MCF 10A (cell line): ENCODE measurements at regions not wholly inside any gene's neighbourhood (a gene's known extent, or its start where the extent isn't known, plus 50 kb on each side); places are given as distances from the start of the nearest gene placed in this dataset.

ENCODE experiments used
- BruUV-seq: library from RNA; stranded (reverse); fragments of 400-500 nt; replicated peaks from 2 replicates; lab custom pipeline; 2021; lab: Mats Ljungman, UMichigan
- CTCF ChIA-PET: fragments of 300-600 bp; sonication (Branson Sonifier 250); formaldehyde crosslinking; extraction: SDS; loops from one replicate; lab custom pipeline; 2021; ENCODE audit warnings: antibody characterized with exemption, inconsistent platforms; lab: Yijun Ruan, JAX
- POLR2A ChIA-PET: fragments of 300-600, 350-650 bp; sonication (Branson Sonifier 250); formaldehyde crosslinking; extraction: SDS; loops from one replicate; lab custom pipeline; 2020; ENCODE audit warnings: antibody characterized with exemption, inconsistent platforms; lab: Yijun Ruan, JAX
- DNase-seq: peaks from one replicate; pipeline ENCODE4 v3.0.0-alpha.2; 2018; ENCODE audit not compliant: unreplicated experiment
- H3K27ac Mint-ChIP-seq: one replicate; pipeline ENCODE4 v1.8.0; 2022; ENCODE audit warnings: mild to moderate bottlenecking, low read depth, mixed read lengths; ENCODE audit not compliant: unreplicated experiment
- H3K27me3 Mint-ChIP-seq: one replicate; pipeline ENCODE4 v1.8.0; 2022; ENCODE audit warnings: mixed read lengths; ENCODE audit not compliant: insufficient read depth, unreplicated experiment
- H3K36me3 Mint-ChIP-seq: one replicate; pipeline ENCODE4 v1.8.0; 2022; ENCODE audit warnings: mild to moderate bottlenecking, moderate library complexity, mixed read lengths; ENCODE audit not compliant: insufficient read depth, unreplicated experiment
- H3K4me1 Mint-ChIP-seq: one replicate; pipeline ENCODE4 v1.8.0; 2022; ENCODE audit warnings: mixed read lengths; ENCODE audit not compliant: insufficient read depth, unreplicated experiment
- H3K4me3 Mint-ChIP-seq: one replicate; pipeline ENCODE4 v1.8.0; 2022; ENCODE audit warnings: mild to moderate bottlenecking, moderate library complexity, mixed read lengths; ENCODE audit not compliant: unreplicated experiment
- H3K9me3 Mint-ChIP-seq: one replicate; pipeline ENCODE4 v1.8.0; 2022; ENCODE audit warnings: mixed read lengths; ENCODE audit not compliant: unreplicated experiment
- CTCF ChIP-seq: fragments of 200-600 bp; IDR thresholded peaks from one replicate; pipeline ENCODE4 v1.8.0; 2022; ENCODE audit warnings: antibody characterized with exemption, mild to moderate bottlenecking; ENCODE audit not compliant: unreplicated experiment
- intact Hi-C: fragments of 100-400 bp; cut with micrococcal nuclease; formaldehyde crosslinking; loops from 2 replicates; pipeline ENCODE4 v1.14.1; 2022

DNA sequence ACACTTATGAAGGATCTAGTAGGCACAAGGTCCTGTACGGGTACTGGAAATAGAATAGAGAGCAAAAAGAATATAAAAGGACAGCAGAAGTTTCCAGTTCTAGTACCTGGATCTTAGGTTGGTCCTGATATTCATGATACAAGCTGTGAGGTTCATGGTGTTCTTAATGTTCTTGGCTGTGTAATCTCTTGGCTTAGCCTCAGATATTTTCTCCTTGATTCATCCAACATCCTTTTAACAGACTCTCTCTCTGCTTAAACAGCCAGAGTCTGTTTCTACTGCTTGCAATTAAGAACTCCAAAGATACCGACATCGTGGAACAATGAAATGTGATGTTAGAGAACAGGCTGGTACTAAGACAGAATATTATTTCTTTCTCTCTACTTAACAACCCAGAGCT lies 49.9 kb downstream of the CNTN3 start:
- no peak for DNase-seq
- Mint-ChIP-seq H3K9me3 (peaks cover 8% of the 10 kb centered on the region), H3K27me3 (no peaks in the 10 kb centered on the region), H3K27ac (no peak overlapping the region), H3K4me1 (peaks cover 6% of the 10 kb centered on the region), H3K36me3 (no peaks in the 10 kb centered on the region), H3K4me3 (no peak overlapping the region)
- intact Hi-C loops, result no loop called here
- no peak for TF ChIP-seq CTCF
- CTCF ChIA-PET, result no interaction called here
- POLR2A ChIA-PET, result no interaction called here
- no TSS peak for BruUV-seq

DNA sequence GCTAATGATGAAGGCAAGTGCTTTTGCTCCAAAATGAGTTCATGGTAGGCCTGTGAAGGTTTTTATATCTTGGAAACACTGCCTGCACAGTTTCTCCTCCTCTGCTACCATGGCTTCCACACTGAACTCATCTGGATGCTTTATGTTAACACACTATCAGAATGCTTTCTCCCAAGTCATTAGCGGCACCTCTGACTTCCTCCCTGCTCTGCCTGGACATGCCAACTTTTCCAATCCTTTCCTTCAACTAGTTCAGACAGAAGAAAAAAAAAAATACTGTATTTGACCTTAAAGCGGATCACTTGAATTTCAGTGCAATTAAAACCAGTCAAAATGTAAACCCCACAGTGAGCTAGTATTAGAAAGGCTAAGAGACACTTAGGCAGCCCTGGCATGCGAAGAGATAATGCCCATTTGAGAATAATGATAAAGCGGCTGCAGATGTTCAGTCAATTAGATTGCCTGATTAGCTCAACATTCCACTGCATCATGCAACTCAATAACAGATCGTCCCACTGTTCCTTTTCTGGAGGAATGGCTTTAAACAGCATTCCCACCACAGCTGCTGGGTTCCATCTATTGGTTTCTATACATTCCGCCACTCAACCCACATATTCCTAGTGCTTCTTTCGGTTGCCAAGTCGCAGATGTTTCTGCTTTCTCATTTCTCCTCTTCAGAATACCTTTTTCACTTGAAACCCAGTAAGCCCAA lies 51.7 kb downstream of the CNTN3 start:
- Mint-ChIP-seq H3K4me3 (no peak overlapping the region), H3K36me3 (no peaks in the 10 kb centered on the region), H3K27ac (no peak overlapping the region), H3K9me3 (peaks cover 16% of the 10 kb centered on the region), H3K4me1 (peaks cover 6% of the 10 kb centered on the region), H3K27me3 (no peaks in the 10 kb centered on the region)
- no peak for TF ChIP-seq CTCF
- ChIA-PET POLR2A (no interaction called here), CTCF (interaction anchor here (0.7 kb wide), 1 partner anchor 10 kb away, joined by 4 read pairs; no protein-coding TSS in a partner anchor)
- intact Hi-C loops, result no loop called here
- no peak for DNase-seq
- no TSS peak for BruUV-seq

DNA sequence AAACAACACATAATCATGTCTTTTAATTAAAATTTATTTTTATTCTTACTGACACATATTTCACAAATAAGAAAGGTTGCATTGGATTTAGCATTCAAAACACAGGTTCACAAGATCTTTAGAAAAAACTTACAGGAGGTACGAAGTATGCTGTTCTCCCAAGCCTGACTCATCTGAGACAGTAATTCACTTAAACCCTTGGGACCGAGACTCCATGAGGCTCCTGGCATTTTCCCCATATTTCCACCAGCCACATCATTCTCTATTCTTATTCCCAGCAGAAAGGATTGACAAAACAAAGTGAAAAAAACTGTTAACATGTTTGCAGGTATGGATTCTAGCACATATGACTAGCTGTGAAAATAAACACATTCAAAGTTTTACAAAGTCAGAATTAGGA lies 52.6 kb downstream of the CNTN3 start:
- Mint-ChIP-seq H3K4me1 (peaks cover 6% of the 10 kb centered on the region), H3K36me3 (no peaks in the 10 kb centered on the region), H3K4me3 (no peak overlapping the region), H3K27ac (no peak overlapping the region), H3K9me3 (peaks cover 18% of the 10 kb centered on the region), H3K27me3 (no peaks in the 10 kb centered on the region)
- no peak for TF ChIP-seq CTCF
- no TSS peak for BruUV-seq
- ChIA-PET CTCF (interaction anchor here (0.7 kb wide), 1 partner anchor 9 kb away, joined by 4 read pairs; no protein-coding TSS in a partner anchor), POLR2A (no interaction called here)
- intact Hi-C loops, result no loop called here
- peak; percentile 1 for DNase-seq

GRCh38 chr3:74559261-74559660 lies 55.2 kb downstream of the CNTN3 start:
- no peak for TF ChIP-seq CTCF
- H3K36me3 Mint-ChIP-seq, result no peaks in the 10 kb centered on the region
- no peak overlapping the region for H3K4me3 Mint-ChIP-seq
- intact Hi-C loops, result no loop called here
- H3K27ac Mint-ChIP-seq, result no peak overlapping the region
- DNase-seq, result no peak
- H3K27me3 Mint-ChIP-seq, result no peaks in the 10 kb centered on the region
- BruUV-seq, result no TSS peak
- peaks cover 25% of the 10 kb centered on the region for H3K9me3 Mint-ChIP-seq
- H3K4me1 Mint-ChIP-seq, result peaks cover 6% of the 10 kb centered on the region
- POLR2A ChIA-PET, result no interaction called here
- CTCF ChIA-PET, result no interaction called here
